SK-N-SH (cell line): ENCODE measurements at regions not wholly inside any gene's neighbourhood (a gene's known extent, or its start where the extent isn't known, plus 50 kb on each side); places are given as distances from the start of the nearest gene placed in this dataset.

ENCODE experiments used
- CTCF ChIA-PET: fragments of 300-600, 350-600 bp; formaldehyde crosslinking; extraction: SDS; loops from one replicate; lab custom pipeline; 2021; lab: Yijun Ruan, JAX
- POLR2A ChIA-PET: fragments of 350-600 bp; sonication (Branson Sonifier 250); formaldehyde crosslinking; extraction: SDS; loops from one replicate; lab custom pipeline; 2020; ENCODE audit warnings: antibody characterized with exemption, inconsistent platforms; lab: Yijun Ruan, JAX
- DNase-seq: peaks from one replicate; pipeline ENCODE4 v3.0.0; 2012
- H2AFZ ChIP-seq: fragments of 200-600 bp; sonication (generic); 2 replicates; pipeline ENCODE4 v1.8.1; 2016; ENCODE audit warnings: antibody characterized with exemption, mild to moderate bottlenecking, low read depth
- H3F3A ChIP-seq: fragments of 200-600 bp; sonication (generic); replicated peaks from 2 replicates; pipeline ENCODE3; 2016; ENCODE audit warnings: antibody characterized with exemption, mild to moderate bottlenecking; ENCODE audit not compliant: insufficient read depth
- H3K27ac ChIP-seq, 2 experiments: fragments of 200-500 bp in 1 of 2; fragments of 200-600 bp in 1 of 2; sonication (Bioruptor generic) in 1 of 2; sonication (generic), shearing (Covaris generic) in 1 of 2; 2 replicates each; pipeline versions ENCODE4 v1.5.1 to v1.6.1; 2014 to 2016; ENCODE audit warnings: low read depth in 2 of 2, inconsistent platforms in 1 of 2, low read length in 1 of 2, mild to moderate bottlenecking in 1 of 2, mixed read lengths in 1 of 2
- H3K27me3 ChIP-seq: fragments of 200-600 bp; sonication (generic), shearing (Covaris generic); 2 replicates; pipeline ENCODE4 v1.6.1; 2016; ENCODE audit warnings: mixed run types; ENCODE audit not compliant: insufficient read depth
- H3K36me3 ChIP-seq, 2 experiments: fragments of 200-500 bp in 1 of 2; fragments of 200-600 bp in 1 of 2; sonication (Bioruptor generic) in 1 of 2; sonication (generic) in 1 of 2; replicated peaks in 1 of 2; 2 replicates each; pipeline versions ENCODE3 to v1.5.1; 2014 to 2016; ENCODE audit warnings: low read length in 1 of 2, mild to moderate bottlenecking in 1 of 2; ENCODE audit not compliant: insufficient read depth in 2 of 2, control insufficient read depth in 1 of 2
- H3K4me1 ChIP-seq, 2 experiments: fragments of 200-500 bp in 1 of 2; fragments of 200-600 bp in 1 of 2; sonication (Bioruptor generic) in 1 of 2; sonication (generic), shearing (Covaris generic) in 1 of 2; 2 replicates each; pipeline versions ENCODE4 v1.5.1 to v1.6.1; 2014 to 2016; ENCODE audit warnings: low read depth in 1 of 2, low read length in 1 of 2, mixed run types in 1 of 2; ENCODE audit not compliant: insufficient read depth in 2 of 2, control insufficient read depth in 1 of 2
- H3K4me2 ChIP-seq: fragments of 200-600 bp; sonication (generic), shearing (Covaris generic); 2 replicates; pipeline ENCODE4 v1.6.1; 2017; ENCODE audit warnings: mixed run types
- H3K4me3 ChIP-seq, 2 experiments: fragments of 200-500 bp in 1 of 2; fragments of 200-600 bp in 1 of 2; sonication (Bioruptor generic) in 1 of 2; sonication (generic), shearing (Covaris generic) in 1 of 2; 2 replicates each; pipeline versions ENCODE4 v1.5.1 to v1.8.1; 2014 to 2016; ENCODE audit warnings: low read depth in 2 of 2, inconsistent platforms in 1 of 2, low read length in 1 of 2, mild to moderate bottlenecking in 1 of 2, mixed read lengths in 1 of 2, moderate library complexity in 1 of 2
- H3K79me2 ChIP-seq: fragments of 200-600 bp; sonication (generic); 2 replicates; pipeline ENCODE4 v1.8.1; 2017; ENCODE audit warnings: mild to moderate bottlenecking; ENCODE audit not compliant: insufficient read depth
- H3K9ac ChIP-seq: fragments of 200-600 bp; sonication (generic); 2 replicates; pipeline ENCODE4 v1.6.1; 2017; ENCODE audit warnings: mixed run types
- H3K9me2 ChIP-seq: fragments of 200-600 bp; sonication (generic); 2 replicates; pipeline ENCODE4 v1.6.1; 2017; ENCODE audit warnings: mixed run types
- H3K9me3 ChIP-seq: fragments of 200-600 bp; sonication (generic); 2 replicates; pipeline ENCODE4 v1.6.1; 2017; ENCODE audit warnings: mixed run types, mild to moderate bottlenecking, moderate library complexity
- H4K20me1 ChIP-seq: fragments of 200-600 bp; sonication (generic); 2 replicates; pipeline ENCODE4 v1.6.1; 2017; ENCODE audit warnings: mild to moderate bottlenecking, mixed run types; ENCODE audit not compliant: insufficient read depth
- CHD2 ChIP-seq: fragments of 150-350 bp; IDR thresholded peaks from 2 replicates; pipeline ENCODE4 v1.6.1; 2018; ENCODE audit warnings: low read length; ENCODE audit not compliant: partially characterized antibody
- EZH2phosphoT487 ChIP-seq: fragments of 200-600 bp; sonication (generic); IDR thresholded peaks from 2 replicates; pipeline ENCODE4 v1.6.1; 2017; ENCODE audit warnings: low read depth, mixed run types, mild to moderate bottlenecking, antibody characterized with exemption, moderate library complexity, borderline replicate concordance
- FOXJ3 ChIP-seq: sonication (generic); formaldehyde crosslinking; IDR thresholded peaks from 2 replicates; pipeline ENCODE4 v1.5.1; 2020; ENCODE audit warnings: mild to moderate bottlenecking, missing genetic modification reagents
- FOXM1 ChIP-seq: IDR thresholded peaks from 2 replicates; pipeline ENCODE4 v1.4.0; 2012; ENCODE audit warnings: low read depth, mild to moderate bottlenecking
- GABPA ChIP-seq: IDR thresholded peaks from 2 replicates; pipeline ENCODE4 v1.4.0; 2012; ENCODE audit warnings: low read depth, mild to moderate bottlenecking
- GATA2 ChIP-seq: sonication (generic); formaldehyde crosslinking; IDR thresholded peaks from 2 replicates; pipeline ENCODE4 v1.5.0; 2020; ENCODE audit warnings: mild to moderate bottlenecking, missing genetic modification reagents
- IRF3 ChIP-seq: fragments of 150-350 bp; IDR thresholded peaks from 2 replicates; pipeline ENCODE4 v1.6.1; 2016; ENCODE audit warnings: mild to moderate bottlenecking, low read depth, low read length
- NFIC ChIP-seq: IDR thresholded peaks from 2 replicates; pipeline ENCODE4 v1.4.0; 2012; ENCODE audit warnings: borderline replicate concordance
- NRF1 ChIP-seq: IDR thresholded peaks from 2 replicates; pipeline ENCODE4 v1.6.1; 2012; ENCODE audit warnings: low read depth, mild to moderate bottlenecking, low read length
- RAD21 ChIP-seq: IDR thresholded peaks from 2 replicates; pipeline ENCODE4 v1.6.1; 2012; ENCODE audit warnings: mild to moderate bottlenecking, low read length
- REST ChIP-seq: IDR thresholded peaks from 2 replicates; pipeline ENCODE4 v1.6.1; 2012; ENCODE audit warnings: mild to moderate bottlenecking, low read depth, low read length, moderate library complexity
- SMC3 ChIP-seq: IDR thresholded peaks from 2 replicates; pipeline ENCODE4 v1.6.1; 2012; ENCODE audit warnings: low read depth, low read length, improper control_type of control experiment
- TAF1 ChIP-seq: IDR thresholded peaks from 2 replicates; pipeline ENCODE4 v1.6.1; 2012; ENCODE audit warnings: low read depth, mild to moderate bottlenecking, low read length, moderate library complexity, borderline replicate concordance
- TEAD4 ChIP-seq: IDR thresholded peaks from 2 replicates; pipeline ENCODE4 v1.4.0; 2012; ENCODE audit warnings: mild to moderate bottlenecking, borderline replicate concordance; ENCODE audit not compliant: insufficient read depth
- USF1 ChIP-seq: IDR thresholded peaks from 2 replicates; pipeline ENCODE4 v1.4.0; 2012; ENCODE audit warnings: low read depth, borderline replicate concordance
- ZBTB33 ChIP-seq: IDR thresholded peaks from 2 replicates; pipeline ENCODE4 v1.4.0; 2012; ENCODE audit warnings: low read depth, borderline replicate concordance
- WGBS: methylation state at CpG from one replicate; pipeline ENCODE4 v1.1.6; 2017; ENCODE audit warnings: low lambda C conversion rate; 5-methylcytosine and 5-hydroxymethylcytosine counted together

- POLR2A ChIA-PET, result no interaction called here
- TF ChIP-seq FOXM1 (no peak), CHD2 (no peak), TEAD4 (no peak), TAF1 (no peak), IRF3 (no peak), ZBTB33 (no peak), GATA2 (CRISPR knock-in tag) (no peak), RAD21 (no peak), REST (no peak), GABPA (no peak), USF1 (no peak), FOXJ3 (no peak), SMC3 (no peak), EZH2phosphoT487 (no peak), NRF1 (no peak), NFIC (no peak)
- TF ChIP-seq, all 33 proteins: peak for 0
- WGBS, result 82% methylated on average over 5 of the region's 5 CpGs
These were observed 117.0 kb upstream of the RFLNA start for GRCh38 chr12:124177951-124178316.

More at GRCh38 chr12:124177951-124178316, 117.0 kb upstream of the RFLNA start:
- Histone ChIP-seq H3K9me2 (no peaks in the 10 kb centered on the region), H3K9ac (no peak overlapping the region), H2AFZ (no peak overlapping the region), H4K20me1 (no peaks in the 10 kb centered on the region), H3K4me1 (peaks cover 0 to 7% of the 10 kb centered on the region in 2 experiments; a peak in 1 of 4 replicates), H3K4me2 (no peak overlapping the region), H3F3A (no peaks in the 10 kb centered on the region), H3K9me3 (no peaks in the 10 kb centered on the region), H3K4me3 (no peak overlapping the region), H3K79me2 (no peaks in the 10 kb centered on the region), H3K36me3 (no peaks in the 10 kb centered on the region), H3K27me3 (no peaks in the 10 kb centered on the region; the same call in 1 of the 2 replicates), H3K27ac (no peak overlapping the region)
- CTCF ChIA-PET, result no interaction called here
- DNase-seq, result no peak
